SJCRH30 (cell line): ENCODE measurements at regions not wholly inside any gene's neighbourhood (a gene's known extent, or its start where the extent isn't known, plus 50 kb on each side); places are given as distances from the start of the nearest gene placed in this dataset.
"Not testable (repeated sequence)": the region's sequence is repeated elsewhere in the genome, so short reads cannot be mapped to it uniquely, and the experiment has no call there.

ENCODE experiments used
- DNase-seq, 2 experiments: peaks; one replicate each; pipeline ENCODE4 v3.0.0-alpha.2; 2015 to 2020
- H3K27ac ChIP-seq: fragments of 250-450 bp; sonication (Bioruptor Pico); 2 replicates; pipeline ENCODE4 v1.5.1; 2020; ENCODE audit warnings: mild to moderate bottlenecking, moderate library complexity
- H3K27me3 ChIP-seq: fragments of 250-450 bp; sonication (Bioruptor Pico); 2 replicates; pipeline ENCODE4 v1.5.1; 2020; ENCODE audit warnings: mild to moderate bottlenecking, moderate library complexity
- H3K36me3 ChIP-seq: fragments of 250-450 bp; sonication (Bioruptor Pico); 2 replicates; pipeline ENCODE4 v1.5.1; 2020; ENCODE audit warnings: mild to moderate bottlenecking, moderate library complexity
- H3K4me1 ChIP-seq: fragments of 250-450 bp; sonication (Bioruptor Pico); 2 replicates; pipeline ENCODE4 v1.5.1; 2020; ENCODE audit warnings: mild to moderate bottlenecking, moderate library complexity
- H3K4me3 ChIP-seq: fragments of 250-450 bp; sonication (Bioruptor Pico); 2 replicates; pipeline ENCODE4 v1.5.1; 2020; ENCODE audit warnings: mild to moderate bottlenecking, moderate library complexity
- H3K9me3 ChIP-seq: fragments of 250-450 bp; sonication (Bioruptor Pico); replicated peaks from 2 replicates; pipeline ENCODE4 v1.5.1; 2020; ENCODE audit warnings: mild to moderate bottlenecking, moderate library complexity

DNA sequence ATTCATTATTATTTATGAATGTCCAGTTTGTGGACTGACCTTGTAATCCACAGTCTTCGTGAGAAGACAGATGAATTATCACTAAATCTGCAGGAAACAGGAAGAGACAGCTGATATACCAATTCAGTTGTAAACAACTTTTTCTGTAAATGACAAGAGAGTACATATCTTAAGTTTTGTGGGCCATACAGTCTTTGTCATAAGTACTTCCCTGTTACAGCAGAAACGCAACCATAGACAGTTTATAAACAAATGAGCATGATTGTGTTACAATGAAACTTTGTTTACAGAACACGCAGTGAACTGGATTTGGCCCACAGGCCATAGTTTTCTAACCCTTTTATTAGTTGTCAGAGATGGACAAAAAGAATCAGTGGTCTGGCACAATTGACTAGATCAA, 443.4 kb downstream of the PDGFC start:
- Histone ChIP-seq H3K27ac (no peak overlapping the region), H3K9me3 (no peaks in the 10 kb centered on the region), H3K27me3 (no peaks in the 10 kb centered on the region), H3K4me1 (no peaks in the 10 kb centered on the region), H3K4me3 (no peak overlapping the region), H3K36me3 (no peaks in the 10 kb centered on the region)
- no peak for DNase-seq

- Histone ChIP-seq H3K27me3 (no peaks in the 10 kb centered on the region), H3K4me1 (no peaks in the 10 kb centered on the region), H3K36me3 (no peaks in the 10 kb centered on the region), H3K27ac (no peak overlapping the region), H3K4me3 (no peak overlapping the region), H3K9me3 (no peaks in the 10 kb centered on the region)
- DNase-seq: no peak
Measured at GRCh38 chr4:156527237-156527993, 444.2 kb downstream of the PDGFC start.

- H3K27me3 ChIP-seq: no peaks in the 10 kb centered on the region
- no peak overlapping the region for H3K4me3 ChIP-seq
- H3K27ac ChIP-seq: no peak overlapping the region
- no peaks in the 10 kb centered on the region for H3K4me1 ChIP-seq
- DNase-seq: no peak
- no peaks in the 10 kb centered on the region for H3K9me3 ChIP-seq
- H3K36me3 ChIP-seq: no peaks in the 10 kb centered on the region
Measured at GRCh38 chr4:156523991-156524390, 447.6 kb downstream of the PDGFC start.

DNA sequence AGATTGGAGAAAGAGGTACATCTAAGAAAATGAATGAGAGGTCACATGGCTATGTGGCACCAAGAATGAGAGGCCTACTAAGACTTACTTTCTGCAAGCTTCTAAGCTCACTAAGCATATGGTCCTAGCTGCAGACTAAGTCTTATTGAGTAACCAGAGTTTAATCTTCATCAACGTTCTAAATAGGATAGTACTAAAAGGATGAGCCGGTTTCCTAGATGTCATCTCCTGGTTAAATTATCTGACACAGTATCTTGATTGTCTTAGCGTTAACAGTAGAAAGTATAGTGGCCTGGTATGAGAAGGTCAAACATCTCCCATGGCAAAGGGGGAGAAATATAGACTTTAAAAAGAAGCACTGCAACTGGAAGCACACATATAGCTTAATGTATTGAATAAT, 448.1 kb downstream of the PDGFC start:
- Histone ChIP-seq H3K9me3 (no peaks in the 10 kb centered on the region), H3K36me3 (no peaks in the 10 kb centered on the region), H3K27ac (no peak overlapping the region)

GRCh38 chr4:156521631-156522030, 450.0 kb downstream of the PDGFC start:
- Histone ChIP-seq H3K27ac (no peak overlapping the region), H3K9me3 (no peaks in the 10 kb centered on the region), H3K36me3 (no peaks in the 10 kb centered on the region), H3K4me3 (no peak overlapping the region), H3K4me1 (no peaks in the 10 kb centered on the region), H3K27me3 (no peaks in the 10 kb centered on the region)
- no peak for DNase-seq

More for the DNA sequence above, 448.1 kb downstream of the PDGFC start:
- DNase-seq: no peak
- no peak overlapping the region for H3K4me3 ChIP-seq
- no peaks in the 10 kb centered on the region for H3K27me3 ChIP-seq
- H3K4me1 ChIP-seq: no peaks in the 10 kb centered on the region

- no peaks in the 10 kb centered on the region for H3K9me3 ChIP-seq
- no peak overlapping the region for H3K4me3 ChIP-seq
- no peak overlapping the region for H3K27ac ChIP-seq
- no peak for DNase-seq
- H3K36me3 ChIP-seq: no peaks in the 10 kb centered on the region
- H3K4me1 ChIP-seq: no peaks in the 10 kb centered on the region
- no peaks in the 10 kb centered on the region for H3K27me3 ChIP-seq
Measured at GRCh38 chr4:156517956-156518355, 453.6 kb downstream of the PDGFC start.

- no peaks in the 10 kb centered on the region for H3K27me3 ChIP-seq
Measured at GRCh38 chr4:156517546-156517945, 454.1 kb downstream of the PDGFC start.

DNA sequence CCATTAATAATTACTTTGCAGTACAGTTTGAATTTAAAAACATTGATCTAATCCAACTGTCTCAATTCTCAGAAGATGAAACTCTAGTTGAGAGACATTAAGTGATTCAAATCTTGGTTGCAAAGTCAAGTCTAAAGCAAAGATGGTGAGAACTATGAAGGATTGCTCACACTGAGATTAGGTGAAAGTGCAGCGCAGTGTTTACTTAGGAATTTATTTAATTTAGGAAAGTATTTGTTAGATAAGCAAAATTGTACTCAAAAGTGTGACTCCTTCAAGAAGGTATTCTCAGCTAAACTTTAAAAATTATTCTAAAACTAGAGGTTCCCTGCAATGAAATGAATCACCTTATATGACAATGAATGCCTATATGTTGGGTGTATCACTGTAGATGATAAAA, 454.9 kb downstream of the PDGFC start:
- no peak for DNase-seq
- no peak overlapping the region for H3K4me3 ChIP-seq
- no peaks in the 10 kb centered on the region for H3K4me1 ChIP-seq
- no peaks in the 10 kb centered on the region for H3K9me3 ChIP-seq
- no peaks in the 10 kb centered on the region for H3K27me3 ChIP-seq
- no peaks in the 10 kb centered on the region for H3K36me3 ChIP-seq
- H3K27ac ChIP-seq: no peak overlapping the region

More at GRCh38 chr4:156517546-156517945, 454.1 kb downstream of the PDGFC start:
- no peak for DNase-seq
- Histone ChIP-seq H3K27ac (no peak overlapping the region), H3K9me3 (no peaks in the 10 kb centered on the region), H3K4me3 (no peak overlapping the region), H3K4me1 (no peaks in the 10 kb centered on the region), H3K36me3 (no peaks in the 10 kb centered on the region)

- H3K9me3 ChIP-seq: no peaks in the 10 kb centered on the region
- no peaks in the 10 kb centered on the region for H3K27me3 ChIP-seq
- no peak for DNase-seq
- no peak overlapping the region for H3K4me3 ChIP-seq
- H3K27ac ChIP-seq: no peak overlapping the region
- H3K4me1 ChIP-seq: no peaks in the 10 kb centered on the region
- no peaks in the 10 kb centered on the region for H3K36me3 ChIP-seq
Measured at GRCh38 chr4:156515295-156515694, 456.3 kb downstream of the PDGFC start.

- H3K27ac ChIP-seq: no peak overlapping the region
- H3K27me3 ChIP-seq: no peaks in the 10 kb centered on the region
- peak; percentile 3 to 17 for DNase-seq
- H3K36me3 ChIP-seq: no peaks in the 10 kb centered on the region
- no peak overlapping the region for H3K4me3 ChIP-seq
- H3K4me1 ChIP-seq: no peaks in the 10 kb centered on the region
- no peaks in the 10 kb centered on the region for H3K9me3 ChIP-seq
Measured at GRCh38 chr4:156512622-156513021, 459.0 kb downstream of the PDGFC start.

- not testable (repeated sequence) for H3K9me3 ChIP-seq, H3K4me3 ChIP-seq, H3K27ac ChIP-seq, DNase-seq, H3K36me3 ChIP-seq, H3K27me3 ChIP-seq, H3K4me1 ChIP-seq
Measured at GRCh38 chr4:156509921-156510320, 461.7 kb downstream of the PDGFC start.

- Histone ChIP-seq H3K4me3 (no peak overlapping the region), H3K27me3 (no peaks in the 10 kb centered on the region), H3K36me3 (no peaks in the 10 kb centered on the region), H3K4me1 (no peaks in the 10 kb centered on the region), H3K9me3 (no peaks in the 10 kb centered on the region), H3K27ac (no peak overlapping the region)
- DNase-seq: no peak
Measured at GRCh38 chr4:156505341-156505955, 466.2 kb downstream of the PDGFC start.

- H3K4me3 ChIP-seq: no peak overlapping the region
Measured at GRCh38 chr4:156503119-156503518, 468.5 kb downstream of the PDGFC start.

DNA sequence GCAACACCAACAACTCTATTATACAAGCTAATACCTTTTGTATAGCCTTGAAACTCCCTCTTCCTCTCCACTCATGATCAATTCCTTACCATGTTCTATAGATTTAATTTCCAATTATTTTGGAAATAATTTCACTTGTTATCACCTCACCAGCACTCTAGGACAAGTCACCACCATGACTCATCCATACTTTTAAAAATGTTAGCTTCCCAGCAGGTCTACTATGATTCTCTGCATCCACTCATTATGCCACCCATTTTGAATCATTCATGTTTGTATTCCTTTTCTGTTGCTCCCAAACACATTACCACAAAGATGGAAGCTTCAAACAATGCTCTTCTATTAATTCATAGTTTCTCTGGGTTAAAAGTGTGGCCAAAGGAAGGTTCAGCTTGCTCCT, 469.6 kb downstream of the PDGFC start:
- H3K36me3 ChIP-seq: no peaks in the 10 kb centered on the region
- no peak for DNase-seq
- H3K27ac ChIP-seq: no peak overlapping the region
- no peaks in the 10 kb centered on the region for H3K27me3 ChIP-seq
- H3K9me3 ChIP-seq: no peaks in the 10 kb centered on the region
- no peaks in the 10 kb centered on the region for H3K4me1 ChIP-seq
- no peak overlapping the region for H3K4me3 ChIP-seq

More at GRCh38 chr4:156503119-156503518, 468.5 kb downstream of the PDGFC start:
- Histone ChIP-seq H3K9me3 (no peaks in the 10 kb centered on the region), H3K27me3 (no peaks in the 10 kb centered on the region), H3K4me1 (no peaks in the 10 kb centered on the region), H3K27ac (no peak overlapping the region), H3K36me3 (no peaks in the 10 kb centered on the region)
- DNase-seq: no peak

GRCh38 chr4:156499684-156500083, 471.9 kb downstream of the PDGFC start:
- no peaks in the 10 kb centered on the region for H3K27me3 ChIP-seq
- H3K27ac ChIP-seq: no peak overlapping the region
- no peaks in the 10 kb centered on the region for H3K4me1 ChIP-seq
- no peak overlapping the region for H3K4me3 ChIP-seq
- H3K36me3 ChIP-seq: no peaks in the 10 kb centered on the region
- no peaks in the 10 kb centered on the region for H3K9me3 ChIP-seq
- DNase-seq: no peak

GRCh38 chr4:156497486-156497885, 474.1 kb downstream of the PDGFC start:
- Histone ChIP-seq H3K4me1 (no peaks in the 10 kb centered on the region), H3K4me3 (no peak overlapping the region), H3K36me3 (no peaks in the 10 kb centered on the region), H3K27ac (no peak overlapping the region), H3K9me3 (no peaks in the 10 kb centered on the region), H3K27me3 (no peaks in the 10 kb centered on the region)
- no peak for DNase-seq
